AG10803 (cell line): ENCODE measurements at regions not wholly inside any gene's neighbourhood (a gene's known extent, or its start where the extent isn't known, plus 50 kb on each side); places are given as distances from the start of the nearest gene placed in this dataset.
"Not testable (repeated sequence)": the region's sequence is repeated elsewhere in the genome, so short reads cannot be mapped to it uniquely, and the experiment has no call there.

Experiments used
- DNase-seq: peaks from one replicate; pipeline ENCODE4 v3.0.0; 2010; ENCODE audit warnings: low read depth
- H3K4me3 ChIP-seq: 2 replicates; pipeline ENCODE4 v1.5.1; 2011; ENCODE audit warnings: mild to moderate bottlenecking, low read length, control low read depth
- TF ChIP-seq, protein P1 (sequence below): conservative IDR thresholded peaks from 2 replicates; pipeline ENCODE4 v1.5.1; 2011; ENCODE audit warnings: mild to moderate bottlenecking, low read length, control low read depth, inconsistent platforms

DNA sequence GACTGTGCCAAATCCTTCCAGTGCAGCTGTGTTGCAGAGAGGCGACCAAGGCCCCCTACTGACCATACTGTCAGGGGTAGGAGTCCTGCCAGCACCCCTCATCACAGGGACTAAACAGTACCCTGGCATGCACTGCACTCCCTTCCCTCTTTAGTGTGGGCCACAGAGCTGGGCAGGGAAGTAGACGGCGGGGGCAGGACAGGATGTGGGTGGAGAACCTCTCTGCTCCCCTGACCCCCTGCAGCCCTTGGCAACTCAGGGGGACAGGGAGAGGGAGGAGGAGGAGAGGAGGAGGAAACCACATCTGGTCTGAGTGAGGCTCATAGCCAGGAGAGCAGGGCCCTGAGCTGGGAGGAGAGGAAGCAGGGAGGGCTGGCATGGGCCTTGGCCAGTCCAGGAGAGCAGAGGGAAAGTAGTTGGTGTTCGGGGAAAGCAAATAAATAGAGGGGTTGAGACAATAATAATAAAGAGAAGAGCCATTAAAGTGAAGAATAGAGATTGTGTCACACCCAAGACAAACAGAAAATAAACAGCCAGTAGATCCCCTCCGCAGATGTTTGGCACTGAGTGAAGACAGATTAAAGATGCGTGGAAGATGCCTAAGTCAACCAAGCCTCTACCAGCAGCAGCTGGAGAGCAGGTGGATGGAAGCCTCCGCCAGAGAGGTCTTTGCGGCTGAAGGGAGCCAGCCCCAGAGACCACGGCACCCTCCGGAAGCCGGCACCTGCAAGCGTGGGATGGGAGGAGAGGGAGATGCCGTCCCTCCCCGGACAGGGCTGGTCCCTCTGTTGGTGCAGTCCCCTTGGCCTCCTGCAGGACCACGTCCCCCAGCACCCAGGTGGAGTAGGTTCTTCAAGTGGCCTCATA, 61.5 kb downstream of the RPUSD4 start:
- H3K4me3 ChIP-seq = no peak overlapping the region
- TF ChIP-seq, protein P1, sequence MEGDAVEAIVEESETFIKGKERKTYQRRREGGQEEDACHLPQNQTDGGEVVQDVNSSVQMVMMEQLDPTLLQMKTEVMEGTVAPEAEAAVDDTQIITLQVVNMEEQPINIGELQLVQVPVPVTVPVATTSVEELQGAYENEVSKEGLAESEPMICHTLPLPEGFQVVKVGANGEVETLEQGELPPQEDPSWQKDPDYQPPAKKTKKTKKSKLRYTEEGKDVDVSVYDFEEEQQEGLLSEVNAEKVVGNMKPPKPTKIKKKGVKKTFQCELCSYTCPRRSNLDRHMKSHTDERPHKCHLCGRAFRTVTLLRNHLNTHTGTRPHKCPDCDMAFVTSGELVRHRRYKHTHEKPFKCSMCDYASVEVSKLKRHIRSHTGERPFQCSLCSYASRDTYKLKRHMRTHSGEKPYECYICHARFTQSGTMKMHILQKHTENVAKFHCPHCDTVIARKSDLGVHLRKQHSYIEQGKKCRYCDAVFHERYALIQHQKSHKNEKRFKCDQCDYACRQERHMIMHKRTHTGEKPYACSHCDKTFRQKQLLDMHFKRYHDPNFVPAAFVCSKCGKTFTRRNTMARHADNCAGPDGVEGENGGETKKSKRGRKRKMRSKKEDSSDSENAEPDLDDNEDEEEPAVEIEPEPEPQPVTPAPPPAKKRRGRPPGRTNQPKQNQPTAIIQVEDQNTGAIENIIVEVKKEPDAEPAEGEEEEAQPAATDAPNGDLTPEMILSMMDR = no peak
- DNase-seq = no peak

DNA sequence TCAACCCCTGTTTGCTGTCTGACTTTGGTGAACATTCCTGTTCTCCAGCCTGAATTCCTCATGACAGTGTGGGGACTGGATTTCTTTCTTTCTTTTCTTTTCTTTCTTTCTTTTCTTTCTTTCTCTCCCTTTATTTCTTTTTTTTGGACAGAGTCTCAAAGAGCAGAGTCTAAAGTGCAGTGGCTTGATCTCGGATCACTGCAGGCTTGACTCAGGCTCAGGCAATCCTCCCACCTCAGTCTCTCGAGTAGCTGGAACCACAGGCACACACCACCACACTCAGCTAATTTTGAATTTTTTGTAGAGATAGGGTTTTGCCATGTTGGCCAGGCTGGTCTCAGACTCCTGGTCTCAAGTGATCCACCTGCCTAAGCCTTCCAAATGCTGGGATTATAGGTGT, 63.1 kb downstream of the RPUSD4 start:
- TF ChIP-seq, protein P1 = no peak
- H3K4me3 ChIP-seq = no peak overlapping the region
- no peak for DNase-seq

GRCh38 chr11:126147208-126148111, 64.0 kb downstream of the RPUSD4 start:
- no peak overlapping the region for H3K4me3 ChIP-seq
- TF ChIP-seq, protein P1 = no peak
- no peak for DNase-seq

DNA sequence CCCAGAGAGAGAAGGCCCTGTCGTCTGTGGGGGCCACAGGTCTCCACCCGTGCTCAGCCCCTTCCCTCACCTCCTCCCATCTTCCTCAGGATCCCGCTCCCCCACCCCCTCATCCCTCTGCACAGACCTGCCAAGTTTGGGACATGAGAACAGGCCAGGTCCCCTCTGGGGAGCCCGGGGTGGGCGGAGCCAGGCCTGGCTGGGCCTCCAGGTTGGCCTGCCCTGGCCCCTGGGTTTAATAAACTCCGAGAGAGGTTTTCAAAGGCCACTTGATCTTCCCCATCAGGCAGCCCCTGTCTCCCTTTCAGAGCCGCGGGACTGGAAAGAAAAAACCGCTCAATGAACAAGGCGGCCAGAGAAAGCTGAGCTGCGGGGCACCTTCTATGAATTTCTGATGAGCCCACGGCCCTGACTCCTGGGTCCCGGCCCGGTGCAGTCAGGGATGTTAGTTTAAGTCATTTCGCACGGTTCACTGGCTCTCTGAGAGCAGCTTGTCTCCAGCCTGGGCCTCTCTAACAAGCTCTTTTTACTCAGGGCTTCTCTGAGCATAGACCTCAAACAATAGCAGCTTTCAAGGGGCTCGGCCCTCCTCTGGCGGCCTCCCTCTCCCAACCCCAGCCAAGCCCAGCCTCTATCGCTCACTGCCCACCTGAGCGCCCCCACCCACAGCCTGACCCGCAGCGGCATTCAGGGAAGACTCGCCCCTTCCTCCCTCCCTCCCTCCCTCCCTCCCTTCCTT, 64.8 kb downstream of the RPUSD4 start:
- TF ChIP-seq, protein P1 = no peak
- no peak for DNase-seq
- no peak overlapping the region for H3K4me3 ChIP-seq

- DNase-seq = no peak
- H3K4me3 ChIP-seq = no peak overlapping the region
Observed at GRCh38 chr11:126145954-126146353, 65.5 kb downstream of the RPUSD4 start.

DNA sequence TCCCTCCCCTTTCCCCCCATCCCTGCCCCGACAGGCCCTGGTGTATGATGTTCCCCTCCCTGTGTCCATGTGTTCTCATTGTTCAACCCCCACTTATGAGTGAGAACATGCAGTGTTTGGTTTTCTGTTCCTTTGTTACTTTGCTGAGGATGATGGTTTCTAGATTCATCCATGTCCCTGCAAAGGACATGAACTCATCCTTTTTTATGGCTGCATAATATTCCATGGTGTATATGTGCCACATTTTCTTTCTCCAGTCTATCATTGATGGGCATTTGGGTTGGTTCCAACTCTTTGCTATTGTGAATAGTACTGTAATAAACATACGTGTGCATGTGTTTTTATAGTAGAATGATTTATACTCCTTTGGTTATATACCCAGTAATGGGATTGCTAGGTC, 68.0 kb downstream of the RPUSD4 start:
- H3K4me3 ChIP-seq, DNase-seq: not testable (repeated sequence)

More at GRCh38 chr11:126145954-126146353, 65.5 kb downstream of the RPUSD4 start:
- TF ChIP-seq, protein P1 = no peak

- no peak overlapping the region for H3K4me3 ChIP-seq
- TF ChIP-seq, protein P1 = no peak
- DNase-seq = peak; percentile 78
Observed at GRCh38 chr11:126140926-126141280, 70.5 kb downstream of the RPUSD4 start.
